Stimulated activated CD4-positive, alpha-beta T cell treated with anti-CD3 and anti-CD28 coated beads, Interleukin-4, amount 100 ng/mL, for 4 hours (primary cell): ENCODE measurements at regions not wholly inside any gene's neighbourhood (a gene's known extent, or its start where the extent isn't known, plus 50 kb on each side); places are given as distances from the start of the nearest gene placed in this dataset.
"Not testable (repeated sequence)": the region's sequence is repeated elsewhere in the genome, so short reads cannot be mapped to it uniquely, and the experiment has no call there.

ENCODE experiments used
- DNase-seq, 2 experiments: peaks; one replicate each; pipeline ENCODE4 v3.0.0-alpha.2; 2020

GRCh38 chr15:66865622-66866611 is 163.9 kb downstream of the SMAD6 start:
- no peak for DNase-seq

DNA sequence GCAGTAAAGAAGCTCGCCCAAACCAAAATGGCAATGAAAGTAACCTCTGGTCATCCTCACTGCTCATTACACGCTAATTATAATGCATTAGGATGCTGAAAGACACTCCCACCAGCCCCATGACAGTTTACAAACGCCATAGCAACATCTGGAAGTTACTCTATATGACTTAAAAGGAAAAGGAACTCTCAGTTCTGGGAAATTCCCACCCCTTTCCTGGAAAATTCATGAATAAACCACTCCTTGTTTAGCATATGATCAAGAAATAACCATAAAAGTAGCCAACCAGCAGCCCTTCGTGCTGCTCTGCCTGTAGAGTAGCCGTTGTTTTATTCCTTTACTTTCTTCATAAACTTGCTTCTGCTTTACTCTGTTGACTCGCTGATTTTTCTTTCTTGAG is 164.6 kb downstream of the SMAD6 start:
- no peak for DNase-seq

DNA sequence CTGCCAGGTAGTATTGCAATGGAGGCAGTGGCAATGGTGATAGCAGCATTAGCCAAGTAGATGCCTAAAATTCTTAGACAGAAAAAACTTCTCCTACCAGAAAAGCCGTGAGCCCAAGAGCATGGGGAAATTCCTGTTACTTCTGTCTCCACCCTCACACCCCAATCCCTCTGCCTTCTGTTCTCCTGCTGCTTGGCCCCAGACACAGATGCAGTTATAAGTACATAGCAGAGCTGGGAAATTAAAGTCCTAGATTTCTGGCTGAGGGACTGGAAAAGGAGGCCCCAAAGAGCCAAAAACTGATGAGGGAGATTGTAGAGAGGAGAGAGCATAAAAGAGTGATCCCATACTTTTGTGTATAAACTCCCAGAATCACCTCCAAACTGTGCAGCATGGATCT is 166.9 kb downstream of the SMAD6 start:
- DNase-seq = no peak

GRCh38 chr15:66870880-66871388 is 168.9 kb downstream of the SMAD6 start:
- no peak for DNase-seq

DNA sequence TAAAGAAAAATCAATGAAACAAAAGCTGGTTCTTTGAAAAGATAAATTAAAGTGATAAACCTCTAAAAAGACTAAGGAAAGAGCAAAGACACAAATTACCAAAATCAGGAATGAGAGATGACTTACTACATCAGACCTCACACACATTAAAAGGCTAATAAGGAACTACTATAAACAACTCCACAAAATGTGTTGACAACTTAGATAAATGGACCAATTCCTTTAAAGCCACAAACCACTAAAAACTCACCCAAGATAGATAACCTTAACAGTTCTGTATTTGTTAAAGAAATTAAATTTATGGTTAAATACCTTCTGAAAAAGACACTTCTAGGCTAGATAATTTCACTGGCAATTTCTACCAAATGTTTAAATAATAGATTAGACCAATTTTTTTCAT is 170.4 kb downstream of the SMAD6 start:
- no peak for DNase-seq

- not testable (repeated sequence) for DNase-seq
These were observed 171.3 kb downstream of the SMAD6 start for GRCh38 chr15:66873331-66873730.

DNA sequence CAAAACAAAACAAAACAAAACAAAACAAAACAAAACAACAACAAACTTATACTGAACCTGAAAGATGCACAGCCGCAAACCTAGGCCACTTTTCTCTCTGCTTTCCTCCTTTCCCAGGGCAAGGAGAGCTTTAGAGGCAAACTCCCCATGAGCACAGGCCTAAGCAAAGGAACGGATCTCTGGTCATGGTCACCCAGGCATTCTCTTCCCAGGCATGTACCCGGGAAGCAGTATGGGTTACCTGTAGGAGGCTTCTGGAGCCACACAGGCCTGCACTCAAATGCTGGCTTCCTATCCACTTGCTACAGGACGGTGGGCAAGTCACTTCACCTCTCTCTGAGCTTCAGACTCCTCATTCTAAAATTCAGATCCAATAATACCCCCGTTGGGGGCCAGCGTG is 171.8 kb downstream of the SMAD6 start:
- no peak for DNase-seq

GRCh38 chr15:66875588-66876420 is 173.8 kb downstream of the SMAD6 start:
- DNase-seq = no peak

- no peak for DNase-seq
These were observed 174.3 kb downstream of the SMAD6 start for GRCh38 chr15:66876421-66876730.

DNA sequence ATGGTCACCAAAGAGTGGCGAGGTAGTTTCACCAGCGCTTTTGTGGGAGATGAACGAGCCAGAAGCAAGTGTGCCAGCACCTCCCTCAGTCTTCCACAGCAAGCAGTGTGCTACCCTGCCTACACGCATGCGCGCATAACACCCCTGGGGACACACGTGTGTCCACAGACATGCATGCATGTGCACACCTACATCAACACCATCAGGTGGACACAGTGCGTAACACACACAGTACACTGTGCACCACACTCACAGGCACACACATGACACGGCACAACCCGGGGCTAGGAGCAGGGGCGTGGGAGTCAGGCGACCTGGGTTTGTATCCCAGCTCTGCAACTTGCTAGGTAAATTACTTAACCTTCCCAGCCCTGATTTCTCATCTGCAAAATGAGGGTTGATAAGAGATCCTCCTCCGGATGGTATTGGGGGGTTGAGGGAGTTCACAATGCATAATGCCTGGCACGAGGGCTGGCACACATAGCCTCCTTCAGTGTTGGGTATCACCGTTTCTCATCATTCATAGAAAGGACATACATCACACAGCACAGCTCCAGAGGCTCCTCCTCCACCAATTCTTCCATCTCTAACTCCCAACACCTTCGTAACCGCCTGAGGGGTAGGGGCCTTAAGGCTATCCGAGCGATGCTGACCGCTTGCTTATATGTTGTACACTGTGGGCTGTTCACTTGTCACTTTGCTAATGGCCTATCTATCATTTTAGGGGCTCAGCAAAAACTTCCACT is 174.9 kb downstream of the SMAD6 start:
- DNase-seq = no peak

- no peak for DNase-seq
These were observed 175.6 kb downstream of the SMAD6 start for GRCh38 chr15:66877477-66878271.

DNA sequence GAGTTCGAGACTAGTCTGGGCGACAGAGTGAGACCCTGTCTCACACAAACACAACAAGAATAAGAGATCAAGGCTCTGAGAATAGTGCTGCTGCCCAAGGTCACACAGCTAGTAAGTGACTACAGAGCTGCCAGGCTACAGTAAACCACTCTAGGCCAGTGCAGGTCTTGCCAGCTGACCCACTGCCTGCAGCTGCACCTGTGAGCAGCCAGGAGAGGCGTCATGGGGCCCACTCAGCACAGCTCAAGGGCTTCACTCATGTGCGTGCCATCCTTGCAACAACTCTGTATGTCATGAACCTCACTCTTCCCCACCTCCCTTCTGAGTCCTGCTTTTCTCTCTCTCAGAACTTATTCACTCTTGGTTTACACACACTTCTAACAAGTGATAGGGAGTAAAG is 176.7 kb downstream of the SMAD6 start:
- no peak for DNase-seq

GRCh38 chr15:66879531-66880368 is 177.7 kb downstream of the SMAD6 start:
- DNase-seq = no peak

DNA sequence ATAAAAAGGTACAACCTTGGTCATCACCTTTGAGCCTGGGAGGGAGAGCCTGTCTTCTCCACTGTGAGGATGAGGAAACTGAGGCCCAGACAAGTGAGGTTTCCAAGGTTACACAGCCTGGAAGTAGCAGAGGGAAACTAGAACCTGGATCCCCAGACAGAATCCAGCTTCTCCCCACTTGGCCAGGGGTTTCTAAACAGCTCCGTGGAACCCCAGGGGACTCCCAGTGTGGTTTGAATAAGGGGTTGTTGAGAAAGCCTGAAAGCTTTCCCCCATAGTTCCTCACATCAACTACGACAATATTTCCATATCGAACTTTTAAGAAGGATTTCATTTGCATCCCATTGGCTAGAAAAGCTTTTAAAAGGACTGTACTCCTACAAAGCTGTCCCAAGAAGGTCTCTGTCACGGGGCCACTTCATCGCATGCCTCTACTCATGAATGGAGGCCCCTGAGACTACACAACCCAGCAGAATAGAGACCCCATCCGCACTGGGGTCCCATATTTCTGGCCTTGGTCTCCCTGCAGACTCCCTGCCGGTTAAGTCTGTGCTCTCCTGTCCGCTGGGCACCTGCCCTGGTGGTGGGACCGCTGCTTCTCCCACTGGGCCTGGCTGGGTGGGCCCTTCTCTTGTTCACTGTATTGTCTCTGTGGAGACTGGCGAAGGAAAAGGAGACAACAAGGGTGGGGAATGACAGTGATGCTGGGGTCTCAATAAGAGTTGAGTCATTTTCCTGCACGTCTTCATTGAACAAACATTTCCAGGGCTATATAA is 178.5 kb downstream of the SMAD6 start:
- DNase-seq = no peak

- no peak for DNase-seq
These were observed 179.3 kb downstream of the SMAD6 start for GRCh38 chr15:66881173-66881905.

DNA sequence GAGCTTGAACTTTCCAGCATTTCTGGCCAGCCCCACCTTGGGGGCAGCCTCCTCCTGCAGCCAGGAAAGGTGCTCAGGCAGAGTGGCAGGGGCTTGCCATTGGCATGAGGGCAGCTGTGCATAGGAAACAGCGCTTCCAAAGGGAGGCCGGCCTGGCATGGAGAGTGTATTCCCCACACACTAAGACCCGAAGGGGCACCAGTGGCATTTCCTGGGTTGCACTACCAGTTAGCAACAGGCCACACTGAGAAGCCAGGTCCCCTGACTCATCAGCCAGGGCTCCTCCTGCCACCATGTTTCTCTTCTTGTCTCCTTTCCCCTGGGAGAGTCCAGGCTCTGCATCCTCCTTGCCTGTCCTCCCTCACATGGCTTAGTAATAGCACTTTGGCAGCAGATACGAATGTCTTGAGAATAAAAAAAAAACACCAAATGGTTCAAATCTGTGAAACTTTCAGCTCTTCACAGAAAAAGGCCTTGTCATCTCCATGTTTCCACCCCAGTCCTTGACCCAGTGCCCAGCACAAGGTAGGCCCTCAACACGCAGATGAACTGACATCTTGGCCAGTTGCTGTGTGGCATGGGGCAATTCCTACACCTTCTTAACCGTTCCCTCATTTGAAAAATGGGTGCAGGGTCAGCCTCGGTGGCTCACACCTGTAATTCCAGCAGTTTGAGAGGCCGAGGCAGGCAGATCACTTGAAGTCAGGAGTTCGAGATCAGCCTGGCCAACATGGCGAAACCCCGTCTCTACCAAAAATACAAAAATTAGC is 180.4 kb downstream of the SMAD6 start:
- DNase-seq = no peak

DNA sequence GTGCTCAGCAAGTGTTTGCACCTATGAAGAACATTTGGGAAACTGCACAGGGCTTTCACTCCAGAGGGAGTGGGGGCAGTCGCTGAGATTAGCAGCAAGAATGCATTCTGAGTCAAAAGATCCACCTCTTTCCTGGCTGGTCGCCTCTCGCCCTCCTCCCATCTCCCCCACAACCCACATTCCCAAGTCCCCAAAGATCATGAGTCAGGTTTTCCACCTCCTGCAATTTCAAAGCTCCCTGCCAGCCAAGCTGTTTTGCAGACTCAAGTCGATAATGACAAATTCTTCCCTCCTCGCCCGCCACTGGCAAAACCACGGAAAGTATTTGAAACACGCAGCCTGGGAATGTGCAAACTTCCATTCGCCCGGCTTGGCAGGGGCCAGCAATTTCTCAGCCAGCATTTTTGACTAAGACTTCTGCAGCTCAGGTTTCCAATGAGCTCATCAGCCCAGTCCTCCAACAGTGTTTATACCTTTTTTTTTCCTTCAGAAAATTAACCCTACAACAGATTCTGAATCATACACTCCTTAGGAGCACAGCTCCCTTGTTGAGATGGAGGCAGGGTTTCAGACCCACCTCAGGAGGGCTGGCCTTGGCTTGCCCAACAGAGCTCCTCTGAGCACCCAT is 181.4 kb downstream of the SMAD6 start:
- DNase-seq = no peak

- DNase-seq = no peak
These were observed 181.2 kb upstream of the SMAD3 start for GRCh38 chr15:66884115-66884622.
